Trophoblast cell (in vitro differentiated cells and primary cell): ENCODE measurements at regions not wholly inside any gene's neighbourhood (a gene's known extent, or its start where the extent isn't known, plus 50 kb on each side); places are given as distances from the start of the nearest gene placed in this dataset.

Source experiments
- DNase-seq, 2 donors: peaks; one replicate each; pipeline ENCODE4 v3.0.0-alpha.2; 2016
- H2AFZ ChIP-seq: 2 replicates; pipeline ENCODE4 v1.6.1; 2013; ENCODE audit warnings: low read length, moderate library complexity, mild to moderate bottlenecking; ENCODE audit not compliant: insufficient read depth, poor library complexity
- H2AK5ac ChIP-seq: 2 replicates; pipeline ENCODE4 v1.6.1; 2013; ENCODE audit warnings: mild to moderate bottlenecking, low read length
- H2BK120ac ChIP-seq: 2 replicates; pipeline ENCODE4 v1.6.1; 2013; ENCODE audit warnings: low read length, mild to moderate bottlenecking, moderate library complexity; ENCODE audit not compliant: insufficient read depth, poor library complexity
- H2BK12ac ChIP-seq: 2 replicates; pipeline ENCODE4 v1.6.1; 2013; ENCODE audit warnings: mild to moderate bottlenecking, low read length, moderate library complexity
- H2BK5ac ChIP-seq: 2 replicates; pipeline ENCODE4 v1.6.1; 2013; ENCODE audit warnings: low read length, low read depth, moderate library complexity, mild to moderate bottlenecking; ENCODE audit not compliant: poor library complexity
- H3K14ac ChIP-seq: 2 replicates; pipeline ENCODE4 v1.6.1; 2013; ENCODE audit warnings: mild to moderate bottlenecking, low read length
- H3K18ac ChIP-seq: 2 replicates; pipeline ENCODE4 v1.6.1; 2013; ENCODE audit warnings: mild to moderate bottlenecking, low read length
- H3K23ac ChIP-seq: 2 replicates; pipeline ENCODE4 v1.6.1; 2013; ENCODE audit warnings: low read length
- H3K27ac ChIP-seq: 2 replicates; pipeline ENCODE4 v1.5.1; 2013; ENCODE audit warnings: low read depth, mild to moderate bottlenecking, inconsistent platforms, low read length, moderate library complexity
- H3K27me3 ChIP-seq: 2 replicates; pipeline ENCODE4 v1.6.1; 2013; ENCODE audit warnings: inconsistent platforms, mild to moderate bottlenecking, low read length, moderate library complexity; ENCODE audit not compliant: insufficient read depth
- H3K36me3 ChIP-seq, 2 experiments: 1 replicate in 1 of 2; 2 replicates in 1 of 2; pipeline ENCODE4 v1.6.1; 2013; ENCODE audit warnings: low read length in 2 of 2, mild to moderate bottlenecking in 2 of 2, moderate library complexity in 1 of 2; ENCODE audit not compliant: insufficient read depth in 2 of 2, control insufficient read depth in 1 of 2
- H3K4ac ChIP-seq: 2 replicates; pipeline ENCODE4 v1.6.1; 2013; ENCODE audit warnings: low read depth, mild to moderate bottlenecking, low read length, moderate library complexity
- H3K4me1 ChIP-seq, 2 experiments: 1 replicate in 1 of 2; 2 replicates in 1 of 2; pipeline ENCODE4 v1.6.1; 2013; ENCODE audit warnings: low read length in 2 of 2, mild to moderate bottlenecking in 2 of 2, moderate library complexity in 1 of 2; ENCODE audit not compliant: insufficient read depth in 2 of 2, control insufficient read depth in 1 of 2
- H3K4me2 ChIP-seq: 2 replicates; pipeline ENCODE4 v1.6.1; 2013; ENCODE audit warnings: inconsistent platforms, mild to moderate bottlenecking, low read length, moderate library complexity
- H3K4me3 ChIP-seq: 2 replicates; pipeline ENCODE4 v1.5.1; 2013; ENCODE audit warnings: mild to moderate bottlenecking, low read depth, low read length, inconsistent platforms
- H3K79me1 ChIP-seq: one replicate; pipeline ENCODE4 v1.6.1; 2013; ENCODE audit warnings: low read length
- H3K79me2 ChIP-seq: 2 replicates; pipeline ENCODE4 v1.6.1; 2013; ENCODE audit warnings: low read length, mild to moderate bottlenecking; ENCODE audit not compliant: control insufficient read depth, insufficient read depth, poor library complexity
- H3K9ac ChIP-seq: 2 replicates; pipeline ENCODE4 v1.6.1; 2013; ENCODE audit warnings: mild to moderate bottlenecking, low read length
- H3K9me3 ChIP-seq: 2 replicates; pipeline ENCODE4 v1.6.1; 2013; ENCODE audit warnings: low read depth, mild to moderate bottlenecking, control low read depth, inconsistent platforms, low read length; ENCODE audit not compliant: insufficient read depth
- H4K12ac ChIP-seq: 2 replicates; pipeline ENCODE4 v1.6.1; 2013; ENCODE audit warnings: low read depth, mild to moderate bottlenecking, low read length, moderate library complexity
- H4K8ac ChIP-seq: 2 replicates; pipeline ENCODE4 v1.6.1; 2013; ENCODE audit warnings: low read depth, mild to moderate bottlenecking, low read length, moderate library complexity
- H4K91ac ChIP-seq: one replicate; pipeline ENCODE4 v1.6.1; 2013; ENCODE audit warnings: low read depth, mild to moderate bottlenecking, low read length, moderate library complexity
- WGBS: extraction: QIAGEN DNeasy Blood & Tissue Kit; methylation state at CpG from one replicate; pipeline ENCODE4 v1.1.7; 2013; ENCODE audit warnings: missing lambda C conversion rate; ENCODE audit not compliant: insufficient read length, insufficient coverage; ENCODE audit errors: extremely low coverage; 5-methylcytosine and 5-hydroxymethylcytosine counted together

GRCh38 chr17:77645072-77646045 is 313.1 kb upstream of the TNRC6C start:
- H4K12ac ChIP-seq, result no peak overlapping the region
- no peak overlapping the region for H2BK5ac ChIP-seq
- H3K36me3 ChIP-seq, result no peaks in the 10 kb centered on the region
- H3K4ac ChIP-seq, result no peak overlapping the region
- DNase-seq, result no peak
- H3K4me1 ChIP-seq, result no peaks in the 10 kb centered on the region
- H4K91ac ChIP-seq, result no peak overlapping the region
- no peak overlapping the region for H4K8ac ChIP-seq
- H3K27me3 ChIP-seq, result peaks cover 2% of the 10 kb centered on the region
- no peak overlapping the region for H3K27ac ChIP-seq
- peaks cover 4% of the 10 kb centered on the region for H3K9me3 ChIP-seq
- H3K9ac ChIP-seq, result no peak overlapping the region
- H3K4me3 ChIP-seq, result no peak overlapping the region
- H3K4me2 ChIP-seq, result no peak overlapping the region
- H3K79me1 ChIP-seq, result no peaks in the 10 kb centered on the region
- no peak overlapping the region for H2BK120ac ChIP-seq
- no peaks in the 10 kb centered on the region for H3K79me2 ChIP-seq
- no peak overlapping the region for H3K18ac ChIP-seq
- H3K23ac ChIP-seq, result no peak overlapping the region
- WGBS, result no CpG with 5 or more reads among the region's 28 CpGs
- H2AK5ac ChIP-seq, result no peak overlapping the region
- H3K14ac ChIP-seq, result no peak overlapping the region
- no peak overlapping the region for H2AFZ ChIP-seq
- H2BK12ac ChIP-seq, result no peak overlapping the region

- no peaks in the 10 kb centered on the region for H3K4me1 ChIP-seq
- no peak overlapping the region for H3K27ac ChIP-seq
- peaks cover 2% of the 10 kb centered on the region for H3K27me3 ChIP-seq
- H3K4me3 ChIP-seq, result no peak overlapping the region
- no peaks in the 10 kb centered on the region for H3K79me2 ChIP-seq
- H3K23ac ChIP-seq, result no peak overlapping the region
- H4K8ac ChIP-seq, result no peak overlapping the region
- H2AK5ac ChIP-seq, result no peak overlapping the region
- H3K79me1 ChIP-seq, result no peaks in the 10 kb centered on the region
- H2BK12ac ChIP-seq, result no peak overlapping the region
- H3K18ac ChIP-seq, result no peak overlapping the region
- H3K9me3 ChIP-seq, result peaks cover 4% of the 10 kb centered on the region
- no peak overlapping the region for H3K14ac ChIP-seq
- no peak overlapping the region for H4K91ac ChIP-seq
- no peak overlapping the region for H3K4me2 ChIP-seq
- no peak overlapping the region for H4K12ac ChIP-seq
- H2AFZ ChIP-seq, result no peak overlapping the region
- H3K4ac ChIP-seq, result no peak overlapping the region
- H2BK5ac ChIP-seq, result no peak overlapping the region
- no peak for DNase-seq
- no peak overlapping the region for H2BK120ac ChIP-seq
- H3K9ac ChIP-seq, result no peak overlapping the region
- no peaks in the 10 kb centered on the region for H3K36me3 ChIP-seq
- no CpG with 5 or more reads among the region's 11 CpGs for WGBS
Observed at GRCh38 chr17:77646046-77646430, 312.5 kb upstream of the TNRC6C start.

DNA sequence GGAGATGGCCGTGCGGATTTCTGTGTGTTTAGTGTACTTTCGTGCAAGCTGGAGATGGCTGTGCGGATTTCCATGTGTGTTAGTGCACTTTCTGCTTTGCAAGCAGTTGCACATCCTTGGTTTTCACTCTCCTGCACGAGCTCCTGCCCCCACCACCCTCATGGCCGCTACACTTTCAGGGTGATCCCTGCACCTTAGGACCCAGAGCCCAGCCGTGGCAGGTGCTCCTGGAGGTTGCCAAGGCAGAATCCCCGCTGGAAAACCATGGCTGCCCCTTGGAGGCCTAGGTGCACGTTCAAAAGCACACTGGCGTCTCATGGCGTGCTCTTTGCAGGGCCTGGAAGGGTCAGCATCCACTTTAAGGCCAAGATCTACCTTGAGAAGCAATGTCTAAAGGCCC is 311.0 kb upstream of the TNRC6C start:
- H3K9ac ChIP-seq, result no peak overlapping the region
- no peak overlapping the region for H4K8ac ChIP-seq
- no peak overlapping the region for H2BK5ac ChIP-seq
- DNase-seq, result no peak
- no peak overlapping the region for H4K91ac ChIP-seq
- no peaks in the 10 kb centered on the region for H3K4me1 ChIP-seq
- H2BK12ac ChIP-seq, result no peak overlapping the region
- H3K79me2 ChIP-seq, result no peaks in the 10 kb centered on the region
- peaks cover 2% of the 10 kb centered on the region for H3K27me3 ChIP-seq
- H3K9me3 ChIP-seq, result peaks cover 7% of the 10 kb centered on the region
- no peak overlapping the region for H2AFZ ChIP-seq
- H3K27ac ChIP-seq, result no peak overlapping the region
- H3K4me3 ChIP-seq, result peak overlapping the region; percentile 39
- H3K4me2 ChIP-seq, result no peak overlapping the region
- no peak overlapping the region for H3K14ac ChIP-seq
- WGBS, result no CpG with 5 or more reads among the region's 11 CpGs
- no peak overlapping the region for H3K23ac ChIP-seq
- no peaks in the 10 kb centered on the region for H3K36me3 ChIP-seq
- no peak overlapping the region for H2AK5ac ChIP-seq
- H3K4ac ChIP-seq, result no peak overlapping the region
- H4K12ac ChIP-seq, result no peak overlapping the region
- H3K79me1 ChIP-seq, result no peaks in the 10 kb centered on the region
- no peak overlapping the region for H3K18ac ChIP-seq
- no peak overlapping the region for H2BK120ac ChIP-seq

DNA sequence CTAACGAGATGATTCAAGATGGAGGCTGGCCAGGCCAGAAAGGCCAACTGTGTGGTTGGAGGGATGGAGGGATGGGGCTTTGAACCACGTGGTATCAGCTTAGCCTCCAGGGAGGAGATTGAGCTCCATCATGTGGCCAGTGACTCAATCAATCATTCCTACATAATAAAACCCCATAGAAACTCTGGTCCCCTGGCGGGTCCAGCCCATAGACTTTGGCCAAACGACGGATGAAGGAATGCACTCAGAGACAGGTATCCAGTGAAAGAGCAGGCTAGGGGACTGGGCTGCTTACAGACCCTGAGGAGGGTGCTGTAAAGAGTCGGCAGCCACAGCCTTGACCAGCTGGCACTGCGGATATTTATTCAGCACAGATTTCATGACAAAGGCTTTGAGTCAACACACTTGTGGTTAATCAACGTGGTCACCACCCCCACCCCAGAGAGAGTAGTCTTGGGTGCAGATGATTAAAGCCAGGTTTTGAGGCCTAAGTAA is 308.7 kb upstream of the TNRC6C start:
- Histone ChIP-seq H3K4me2 (no peak overlapping the region), H3K14ac (no peak overlapping the region)

More for the DNA sequence above, 308.7 kb upstream of the TNRC6C start:
- Histone ChIP-seq H3K27me3 (no peaks in the 10 kb centered on the region), H4K8ac (no peak overlapping the region), H3K9ac (no peak overlapping the region), H3K79me1 (no peaks in the 10 kb centered on the region), H2BK12ac (no peak overlapping the region), H3K9me3 (peaks cover 7% of the 10 kb centered on the region), H3K18ac (no peak overlapping the region), H2AFZ (no peak overlapping the region), H3K4ac (no peak overlapping the region), H3K27ac (no peak overlapping the region), H2BK5ac (no peak overlapping the region), H2AK5ac (no peak overlapping the region), H4K12ac (no peak overlapping the region), H3K4me3 (no peak overlapping the region), H3K36me3 (no peaks in the 10 kb centered on the region), H4K91ac (no peak overlapping the region), H3K79me2 (no peaks in the 10 kb centered on the region), H3K4me1 (no peaks in the 10 kb centered on the region), H3K23ac (no peak overlapping the region), H2BK120ac (no peak overlapping the region)
- no CpG with 5 or more reads among the region's 8 CpGs for WGBS
- no peak for DNase-seq
